ENCODE measurements at regions not wholly inside any gene's neighbourhood (a gene's known extent, or its start where the extent isn't known, plus 50 kb on each side); places are given as distances from the start of the nearest gene placed in this dataset.

- Histone ChIP-seq H3K4me1 (ENCODE audit: insufficient read depth, low read length, poor library complexity, severe bottlenecking) (no peaks in the 10 kb centered on the region), H4K20me1 (ENCODE audit: insufficient read depth, low read length) (no peaks in the 10 kb centered on the region), H3K4me3 (ENCODE audit: low read depth, low read length, poor library complexity, severe bottlenecking) (no peak overlapping the region), H3K9me2 (ENCODE audit: insufficient read depth, low read length) (no peaks in the 10 kb centered on the region), H2AFZ (ENCODE audit: low read length) (no peak overlapping the region), H3K36me3 (ENCODE audit: insufficient read depth, low read length) (no peaks in the 10 kb centered on the region), H3K27ac (ENCODE audit: low read depth, low read length, poor library complexity, severe bottlenecking) (no peak overlapping the region), H3K79me2 (ENCODE audit: insufficient read depth, low read depth, low read length) (no peaks in the 10 kb centered on the region), H3K9me3 (ENCODE audit: low read length) (no peaks in the 10 kb centered on the region), H3K4me2 (ENCODE audit: low read length) (no peak overlapping the region)
- intact Hi-C loops (cut with micrococcal nuclease; ENCODE audit: unreplicated experiment), result no loop called here
- no peak for DNase-seq (ENCODE audit: low spot score)
- CTCF ChIA-PET (ENCODE audit: unreplicated experiment), result no interaction called here
- POLR2A ChIA-PET, result interaction anchor here (0.7 kb wide), 1 partner anchor 16 kb away, joined by 3 read pairs; no protein-coding TSS in a partner anchor
- no TSS peak for BruUV-seq (replicated peaks)
- TF ChIP-seq, protein P1, sequence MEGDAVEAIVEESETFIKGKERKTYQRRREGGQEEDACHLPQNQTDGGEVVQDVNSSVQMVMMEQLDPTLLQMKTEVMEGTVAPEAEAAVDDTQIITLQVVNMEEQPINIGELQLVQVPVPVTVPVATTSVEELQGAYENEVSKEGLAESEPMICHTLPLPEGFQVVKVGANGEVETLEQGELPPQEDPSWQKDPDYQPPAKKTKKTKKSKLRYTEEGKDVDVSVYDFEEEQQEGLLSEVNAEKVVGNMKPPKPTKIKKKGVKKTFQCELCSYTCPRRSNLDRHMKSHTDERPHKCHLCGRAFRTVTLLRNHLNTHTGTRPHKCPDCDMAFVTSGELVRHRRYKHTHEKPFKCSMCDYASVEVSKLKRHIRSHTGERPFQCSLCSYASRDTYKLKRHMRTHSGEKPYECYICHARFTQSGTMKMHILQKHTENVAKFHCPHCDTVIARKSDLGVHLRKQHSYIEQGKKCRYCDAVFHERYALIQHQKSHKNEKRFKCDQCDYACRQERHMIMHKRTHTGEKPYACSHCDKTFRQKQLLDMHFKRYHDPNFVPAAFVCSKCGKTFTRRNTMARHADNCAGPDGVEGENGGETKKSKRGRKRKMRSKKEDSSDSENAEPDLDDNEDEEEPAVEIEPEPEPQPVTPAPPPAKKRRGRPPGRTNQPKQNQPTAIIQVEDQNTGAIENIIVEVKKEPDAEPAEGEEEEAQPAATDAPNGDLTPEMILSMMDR (conservative IDR thresholded peaks at IDR 0.05; ENCODE audit: low read length), result no peak
- no peak for TF ChIP-seq EZH2phosphoT487 (IDR thresholded peaks at IDR 0.05; ENCODE audit: borderline replicate concordance, low read depth, low read length)
Observed at GRCh38 chr1:87553511-87553910, 224.8 kb downstream of the LMO4 start.

GRCh38 chr1:87555366-87555765 lies 226.7 kb downstream of the LMO4 start:
- Histone ChIP-seq H3K79me2 (ENCODE audit: insufficient read depth, low read depth, low read length) (no peaks in the 10 kb centered on the region), H3K9me3 (ENCODE audit: low read length) (no peaks in the 10 kb centered on the region), H3K9me2 (ENCODE audit: insufficient read depth, low read length) (no peaks in the 10 kb centered on the region), H2AFZ (ENCODE audit: low read length) (no peak overlapping the region), H3K4me1 (ENCODE audit: insufficient read depth, low read length, poor library complexity, severe bottlenecking) (no peaks in the 10 kb centered on the region), H3K36me3 (ENCODE audit: insufficient read depth, low read length) (no peaks in the 10 kb centered on the region), H3K27ac (ENCODE audit: low read depth, low read length, poor library complexity, severe bottlenecking) (no peak overlapping the region), H3K4me2 (ENCODE audit: low read length) (no peak overlapping the region), H3K4me3 (ENCODE audit: low read depth, low read length, poor library complexity, severe bottlenecking) (no peak overlapping the region), H4K20me1 (ENCODE audit: insufficient read depth, low read length) (no peaks in the 10 kb centered on the region)
- BruUV-seq (replicated peaks), result no TSS peak
- intact Hi-C loops (cut with micrococcal nuclease; ENCODE audit: unreplicated experiment), result no loop called here
- DNase-seq (ENCODE audit: low spot score), result no peak
- ChIA-PET POLR2A (interaction anchor here (0.7 kb wide), 1 partner anchor 1443 kb away, joined by 3 read pairs; no protein-coding TSS in a partner anchor), CTCF (ENCODE audit: unreplicated experiment) (no interaction called here)
- TF ChIP-seq, protein P1 (conservative IDR thresholded peaks at IDR 0.05; ENCODE audit: low read length), result no peak
- no peak for TF ChIP-seq EZH2phosphoT487 (IDR thresholded peaks at IDR 0.05; ENCODE audit: borderline replicate concordance, low read depth, low read length)

- TF ChIP-seq, protein P1 (conservative IDR thresholded peaks at IDR 0.05; ENCODE audit: low read length), result no peak
- TF ChIP-seq EZH2phosphoT487 (IDR thresholded peaks at IDR 0.05; ENCODE audit: borderline replicate concordance, low read depth, low read length), result no peak
- no peaks in the 10 kb centered on the region for H3K9me3 ChIP-seq (ENCODE audit: low read length)
- no peak overlapping the region for H3K4me3 ChIP-seq (ENCODE audit: low read depth, low read length, poor library complexity, severe bottlenecking)
- no peaks in the 10 kb centered on the region for H4K20me1 ChIP-seq (ENCODE audit: insufficient read depth, low read length)
- H3K36me3 ChIP-seq (ENCODE audit: insufficient read depth, low read length), result no peaks in the 10 kb centered on the region
- no peaks in the 10 kb centered on the region for H3K79me2 ChIP-seq (ENCODE audit: insufficient read depth, low read depth, low read length)
- H3K4me2 ChIP-seq (ENCODE audit: low read length), result no peak overlapping the region
- H3K4me1 ChIP-seq (ENCODE audit: insufficient read depth, low read length, poor library complexity, severe bottlenecking), result no peaks in the 10 kb centered on the region
- no peaks in the 10 kb centered on the region for H3K9me2 ChIP-seq (ENCODE audit: insufficient read depth, low read length)
- no peak overlapping the region for H3K27ac ChIP-seq (ENCODE audit: low read depth, low read length, poor library complexity, severe bottlenecking)
- ChIA-PET CTCF (ENCODE audit: unreplicated experiment) (no interaction called here), POLR2A (no interaction called here)
- H2AFZ ChIP-seq (ENCODE audit: low read length), result no peak overlapping the region
- intact Hi-C loops (cut with micrococcal nuclease; ENCODE audit: unreplicated experiment), result no loop called here
- DNase-seq (ENCODE audit: low spot score), result no peak
- BruUV-seq (replicated peaks), result no TSS peak
Observed at GRCh38 chr1:87556326-87556725, 227.6 kb downstream of the LMO4 start.

Data from OCI-LY7 (cell line).